ENCODE measurements at regions not wholly inside any gene's neighbourhood (a gene's known extent, or its start where the extent isn't known, plus 50 kb on each side); places are given as distances from the start of the nearest gene placed in this dataset.

DNA sequence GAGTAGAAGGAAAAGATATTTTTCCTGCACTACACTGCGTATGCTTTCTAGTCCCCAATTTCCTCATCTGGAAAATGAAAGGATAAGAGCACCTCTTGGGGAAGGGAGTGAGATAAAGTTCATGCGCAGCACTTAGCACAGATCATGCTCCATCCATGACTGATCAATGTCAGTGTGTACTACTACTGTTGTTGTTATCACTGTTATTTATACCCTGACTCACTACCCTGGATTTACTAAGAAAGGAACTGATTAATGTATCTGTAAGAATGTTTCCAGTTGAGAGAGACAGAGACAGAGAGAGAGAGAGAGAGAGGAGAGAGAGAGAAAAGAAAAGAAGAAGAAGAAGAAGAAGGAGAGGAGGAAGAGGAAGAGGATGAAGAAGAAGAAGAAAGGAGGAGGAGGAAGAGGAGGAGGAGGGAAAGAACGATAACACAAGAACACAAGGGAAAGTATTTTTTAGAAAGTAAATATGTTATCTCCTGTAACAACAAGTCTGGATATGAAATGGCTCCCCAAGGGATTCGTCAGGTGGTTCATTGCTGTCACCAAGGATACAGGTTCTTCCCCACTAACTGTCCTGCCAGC, 212.2 kb upstream of the PROK2 start:
- no peak overlapping the region for H3K4me3 ChIP-seq (ENCODE audit: low read depth, low read length)
- DNase-seq (ENCODE audit: low read depth): no peak
- TF ChIP-seq, protein P1, sequence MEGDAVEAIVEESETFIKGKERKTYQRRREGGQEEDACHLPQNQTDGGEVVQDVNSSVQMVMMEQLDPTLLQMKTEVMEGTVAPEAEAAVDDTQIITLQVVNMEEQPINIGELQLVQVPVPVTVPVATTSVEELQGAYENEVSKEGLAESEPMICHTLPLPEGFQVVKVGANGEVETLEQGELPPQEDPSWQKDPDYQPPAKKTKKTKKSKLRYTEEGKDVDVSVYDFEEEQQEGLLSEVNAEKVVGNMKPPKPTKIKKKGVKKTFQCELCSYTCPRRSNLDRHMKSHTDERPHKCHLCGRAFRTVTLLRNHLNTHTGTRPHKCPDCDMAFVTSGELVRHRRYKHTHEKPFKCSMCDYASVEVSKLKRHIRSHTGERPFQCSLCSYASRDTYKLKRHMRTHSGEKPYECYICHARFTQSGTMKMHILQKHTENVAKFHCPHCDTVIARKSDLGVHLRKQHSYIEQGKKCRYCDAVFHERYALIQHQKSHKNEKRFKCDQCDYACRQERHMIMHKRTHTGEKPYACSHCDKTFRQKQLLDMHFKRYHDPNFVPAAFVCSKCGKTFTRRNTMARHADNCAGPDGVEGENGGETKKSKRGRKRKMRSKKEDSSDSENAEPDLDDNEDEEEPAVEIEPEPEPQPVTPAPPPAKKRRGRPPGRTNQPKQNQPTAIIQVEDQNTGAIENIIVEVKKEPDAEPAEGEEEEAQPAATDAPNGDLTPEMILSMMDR (IDR thresholded peaks at IDR 0.05; ENCODE audit: insufficient read depth, low read depth, low read length, missing control alignments): no peak

DNA sequence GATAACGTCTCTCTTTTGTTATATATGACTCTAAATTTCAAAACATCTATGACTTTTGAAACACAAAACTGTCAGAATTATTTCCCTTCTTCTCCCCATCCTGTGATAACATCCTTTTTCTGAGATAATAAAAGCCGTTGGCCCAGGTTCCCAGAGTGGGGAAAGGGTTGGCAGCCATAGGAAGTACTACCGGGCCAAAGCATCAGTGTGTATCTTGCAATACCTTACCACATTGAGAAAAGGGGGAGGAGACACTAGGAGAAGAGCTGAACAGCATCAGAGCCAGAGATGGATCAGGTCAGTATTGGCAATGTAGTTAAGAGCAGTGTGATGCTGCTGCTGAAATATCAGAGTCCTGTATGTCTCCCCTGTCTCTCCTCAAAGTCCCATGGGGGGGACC, 210.0 kb upstream of the PROK2 start:
- H3K4me3 ChIP-seq (ENCODE audit: low read depth, low read length): no peak overlapping the region
- no peak for DNase-seq (ENCODE audit: low read depth)
- TF ChIP-seq, protein P1 (IDR thresholded peaks at IDR 0.05; ENCODE audit: insufficient read depth, low read depth, low read length, missing control alignments): no peak

DNA sequence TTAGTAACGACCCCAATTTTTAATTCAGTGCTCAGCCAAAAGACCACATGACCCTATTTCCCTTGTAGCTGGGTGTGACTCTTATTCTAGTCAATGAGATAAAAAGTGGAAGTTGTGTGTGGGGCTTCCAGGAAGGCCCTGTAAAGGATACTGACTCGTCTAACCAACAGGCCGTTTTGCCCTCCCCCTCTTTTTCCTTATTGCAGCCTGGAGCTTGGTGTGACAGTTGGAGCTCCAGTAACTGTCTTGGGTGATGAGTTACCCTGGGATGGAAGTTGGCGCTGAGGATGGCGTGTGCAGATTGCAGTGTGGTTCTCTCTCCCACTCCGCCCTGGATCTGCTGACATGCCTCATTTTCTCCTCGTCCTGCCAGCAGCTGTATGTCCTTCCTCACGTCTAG, 209.3 kb upstream of the PROK2 start:
- no peak overlapping the region for H3K4me3 ChIP-seq (ENCODE audit: low read depth, low read length)
- DNase-seq (ENCODE audit: low read depth): no peak

DNA sequence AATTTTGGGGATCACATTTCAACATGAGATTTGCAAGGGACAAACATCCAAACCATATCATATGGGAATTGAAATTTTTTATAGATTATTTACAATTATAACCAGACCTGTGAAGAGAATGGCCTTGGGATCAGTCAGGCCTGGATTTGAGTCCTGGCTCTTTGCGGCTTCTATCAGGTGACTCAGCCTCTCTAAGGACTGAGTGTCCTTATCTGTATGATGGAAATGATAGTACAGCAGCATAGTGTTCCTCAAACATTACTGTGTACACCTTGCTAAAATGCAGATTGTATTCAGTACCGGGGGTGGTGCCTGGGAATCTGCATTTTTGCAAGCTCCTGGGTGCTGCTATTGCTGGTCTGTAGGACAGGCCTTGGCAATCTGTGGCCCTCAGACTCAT, 206.7 kb upstream of the PROK2 start:
- no peak for DNase-seq (ENCODE audit: low read depth)
- TF ChIP-seq, protein P1 (IDR thresholded peaks at IDR 0.05; ENCODE audit: insufficient read depth, low read depth, low read length, missing control alignments): no peak
- no peak overlapping the region for H3K4me3 ChIP-seq (ENCODE audit: low read depth, low read length)

More for the DNA sequence above, 209.3 kb upstream of the PROK2 start:
- TF ChIP-seq, protein P1 (IDR thresholded peaks at IDR 0.05; ENCODE audit: insufficient read depth, low read depth, low read length, missing control alignments): no peak

DNA sequence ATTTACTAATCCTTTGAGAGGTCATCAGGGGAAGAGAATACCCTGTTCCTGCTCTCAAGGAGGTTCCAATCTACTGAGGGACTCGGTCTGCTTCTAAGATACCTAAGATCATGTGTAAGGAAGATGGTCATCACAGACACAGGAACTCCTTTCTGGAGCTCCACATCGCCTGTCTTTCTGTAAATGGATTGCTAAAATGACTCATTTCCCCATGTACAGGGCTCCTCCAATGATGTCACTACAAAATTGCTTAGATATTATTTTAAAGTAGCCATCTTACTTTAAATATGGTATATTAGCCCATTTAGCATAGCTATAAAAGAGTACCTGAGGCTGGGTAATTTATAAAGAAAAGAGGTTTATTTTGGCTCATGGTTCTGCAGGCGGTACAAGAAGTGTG, 206.1 kb upstream of the PROK2 start:
- H3K4me3 ChIP-seq (ENCODE audit: low read depth, low read length): no peak overlapping the region
- TF ChIP-seq, protein P1 (IDR thresholded peaks at IDR 0.05; ENCODE audit: insufficient read depth, low read depth, low read length, missing control alignments): no peak
- DNase-seq (ENCODE audit: low read depth): no peak

DNA sequence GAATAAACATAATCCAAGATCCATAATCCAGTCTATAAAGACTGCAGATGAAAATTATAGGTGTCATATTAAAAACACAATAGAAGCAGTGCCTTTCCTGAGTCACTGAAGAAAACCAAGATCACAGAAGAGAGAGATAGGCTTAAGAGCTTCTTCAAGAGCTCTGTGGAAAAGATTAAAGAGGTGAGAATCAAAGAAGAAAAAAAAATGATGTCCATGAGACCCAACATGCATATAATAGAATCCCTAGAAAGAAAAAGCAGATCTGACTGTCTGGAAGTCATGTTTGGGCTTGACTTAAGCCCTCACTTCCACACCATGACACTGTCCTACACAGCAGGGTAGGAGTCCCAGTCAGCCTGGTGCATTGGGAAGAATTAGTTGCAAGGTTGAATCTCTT, 205.6 kb upstream of the PROK2 start:
- TF ChIP-seq, protein P1 (IDR thresholded peaks at IDR 0.05; ENCODE audit: insufficient read depth, low read depth, low read length, missing control alignments): no peak
- no peak overlapping the region for H3K4me3 ChIP-seq (ENCODE audit: low read depth, low read length)
- DNase-seq (ENCODE audit: low read depth): no peak

DNA sequence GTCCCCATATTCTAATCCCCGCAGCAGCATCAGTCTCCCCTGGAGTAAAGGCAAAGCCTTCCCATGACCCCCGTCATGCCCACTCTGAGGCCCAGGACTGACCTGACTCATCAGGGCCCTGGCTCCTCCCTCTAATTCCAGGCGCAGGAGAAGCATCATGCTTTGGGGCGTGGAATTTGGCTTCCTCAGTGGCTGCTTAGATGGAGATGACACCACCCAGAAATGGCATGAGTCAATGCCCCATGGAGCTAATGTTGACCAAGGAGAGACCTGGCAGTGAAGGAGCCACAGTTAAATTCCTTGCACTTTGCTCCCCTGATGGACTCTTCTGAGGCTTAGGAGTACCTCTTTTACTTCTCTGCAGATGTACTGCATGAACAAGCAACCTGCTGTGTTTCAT, 204.2 kb upstream of the PROK2 start:
- DNase-seq (ENCODE audit: low read depth): no peak
- TF ChIP-seq, protein P1 (IDR thresholded peaks at IDR 0.05; ENCODE audit: insufficient read depth, low read depth, low read length, missing control alignments): no peak
- no peak overlapping the region for H3K4me3 ChIP-seq (ENCODE audit: low read depth, low read length)

Data from GM12865 (cell line).